Mesendoderm (in vitro differentiated cells): ENCODE measurements at regions not wholly inside any gene's neighbourhood (a gene's known extent, or its start where the extent isn't known, plus 50 kb on each side); places are given as distances from the start of the nearest gene placed in this dataset.

Experiments used
- DNase-seq: peaks from one replicate; pipeline ENCODE4 v3.0.0; 2013
- H2AK5ac ChIP-seq: 2 replicates; pipeline ENCODE4 v1.6.1; 2013; ENCODE audit warnings: low read length, inconsistent platforms
- H2BK120ac ChIP-seq: 2 replicates; pipeline ENCODE4 v1.6.1; 2013; ENCODE audit warnings: low read depth, mild to moderate bottlenecking, low read length, moderate library complexity, mixed read lengths
- H2BK15ac ChIP-seq: replicated peaks from 2 replicates; pipeline ENCODE4 v1.6.1; 2013; ENCODE audit warnings: low read depth, mild to moderate bottlenecking, moderate library complexity
- H2BK5ac ChIP-seq: 2 replicates; pipeline ENCODE4 v1.6.1; 2013; ENCODE audit warnings: low read length, inconsistent platforms
- H3K18ac ChIP-seq: 2 replicates; pipeline ENCODE4 v1.6.1; 2013; ENCODE audit warnings: mild to moderate bottlenecking, low read length, mixed read lengths
- H3K23ac ChIP-seq: one replicate; pipeline ENCODE4 v1.6.1; 2013; ENCODE audit warnings: low read length
- H3K27ac ChIP-seq: 2 replicates; pipeline ENCODE4 v1.5.1; 2013; ENCODE audit warnings: low read depth, mild to moderate bottlenecking, inconsistent platforms, low read length, moderate library complexity
- H3K27me3 ChIP-seq: 2 replicates; pipeline ENCODE4 v1.6.1; 2013; ENCODE audit warnings: low read length, control low read depth, mild to moderate bottlenecking, inconsistent platforms; ENCODE audit not compliant: insufficient read depth, poor library complexity
- H3K36me3 ChIP-seq: 2 replicates; pipeline ENCODE4 v1.6.1; 2013; ENCODE audit warnings: low read length, inconsistent platforms; ENCODE audit not compliant: control insufficient read depth, insufficient read depth
- H3K4ac ChIP-seq: one replicate; pipeline ENCODE4 v1.6.1; 2013; ENCODE audit warnings: low read depth, mild to moderate bottlenecking, low read length, moderate library complexity
- H3K4me1 ChIP-seq: 2 replicates; pipeline ENCODE4 v1.6.1; 2013; ENCODE audit warnings: low read depth, low read length, inconsistent platforms; ENCODE audit not compliant: control insufficient read depth
- H3K4me2 ChIP-seq: 2 replicates; pipeline ENCODE4 v1.6.1; 2013; ENCODE audit warnings: low read length
- H3K4me3 ChIP-seq: 2 replicates; pipeline ENCODE4 v1.5.1; 2013; ENCODE audit warnings: mild to moderate bottlenecking, low read length
- H3K56ac ChIP-seq: one replicate; pipeline ENCODE4 v1.6.1; 2013; ENCODE audit warnings: low read length
- H3K79me1 ChIP-seq: 2 replicates; pipeline ENCODE4 v1.6.1; 2013; ENCODE audit warnings: low read length, inconsistent platforms
- H3K79me2 ChIP-seq: 2 replicates; pipeline ENCODE4 v1.6.1; 2013; ENCODE audit warnings: mild to moderate bottlenecking, low read length; ENCODE audit not compliant: control insufficient read depth, insufficient read depth
- H3K9ac ChIP-seq: 2 replicates; pipeline ENCODE4 v1.6.1; 2013; ENCODE audit warnings: low read length, inconsistent platforms
- H4K5ac ChIP-seq: one replicate; pipeline ENCODE4 v1.6.1; 2013; ENCODE audit warnings: low read length
- H4K8ac ChIP-seq: one replicate; pipeline ENCODE4 v1.6.1; 2013; ENCODE audit warnings: low read depth, mild to moderate bottlenecking, control low read depth, low read length, moderate library complexity
- WGBS: extraction: QIAGEN DNeasy Blood & Tissue Kit; methylation state at CpG from one replicate; pipeline ENCODE4 v1.1.7; 2013; ENCODE audit warnings: low lambda C conversion rate, missing lambda C conversion rate; ENCODE audit not compliant: insufficient coverage; ENCODE audit errors: extremely low coverage; 5-methylcytosine and 5-hydroxymethylcytosine counted together

- DNase-seq: peak; percentile 30
- Histone ChIP-seq H3K27me3 (no peaks in the 10 kb centered on the region), H2BK15ac (no peak overlapping the region), H3K79me1 (no peaks in the 10 kb centered on the region), H3K4me3 (no peak overlapping the region), H2BK5ac (peak overlapping the region; percentile 86), H3K23ac (peak overlapping the region; percentile 74), H3K79me2 (no peaks in the 10 kb centered on the region), H2BK120ac (no peak overlapping the region), H3K36me3 (no peaks in the 10 kb centered on the region), H3K9ac (peak overlapping the region; percentile 50), H3K4me1 (peaks cover 34% of the 10 kb centered on the region), H3K4ac (peak overlapping the region; percentile 6), H3K18ac (peak overlapping the region; percentile 34), H4K8ac (no peak overlapping the region), H3K27ac (no peak overlapping the region), H3K56ac (peak overlapping the region; percentile 77), H4K5ac (peak overlapping the region; percentile 29), H3K4me2 (no peak overlapping the region), H2AK5ac (peak overlapping the region; percentile 96)
- no CpG with 5 or more reads among the region's 16 CpGs for WGBS
These were observed 56.9 kb upstream of the FOXP4 start for GRCh38 chr6:41489120-41489851.

GRCh38 chr6:41492261-41492891, 53.8 kb upstream of the FOXP4 start:
- H3K4me3 ChIP-seq: no peak overlapping the region
- peaks cover 33% of the 10 kb centered on the region for H3K4me1 ChIP-seq
- DNase-seq: no peak
- peak overlapping the region; percentile 32 for H2BK5ac ChIP-seq
- no peak overlapping the region for H3K18ac ChIP-seq
- WGBS: no CpG with 5 or more reads among the region's 16 CpGs
- H2BK15ac ChIP-seq: no peak overlapping the region
- H3K4ac ChIP-seq: no peak overlapping the region
- H3K79me1 ChIP-seq: no peaks in the 10 kb centered on the region
- H4K5ac ChIP-seq: no peak overlapping the region
- H3K56ac ChIP-seq: peak overlapping the region; percentile 61
- no peaks in the 10 kb centered on the region for H3K27me3 ChIP-seq
- no peak overlapping the region for H3K23ac ChIP-seq
- no peak overlapping the region for H3K27ac ChIP-seq
- H3K4me2 ChIP-seq: no peak overlapping the region
- no peak overlapping the region for H4K8ac ChIP-seq
- no peaks in the 10 kb centered on the region for H3K36me3 ChIP-seq
- peak overlapping the region; percentile 86 for H2AK5ac ChIP-seq
- H2BK120ac ChIP-seq: no peak overlapping the region
- H3K9ac ChIP-seq: no peak overlapping the region
- no peaks in the 10 kb centered on the region for H3K79me2 ChIP-seq

- Histone ChIP-seq H3K36me3 (no peaks in the 10 kb centered on the region), H2BK15ac (no peak overlapping the region), H2BK120ac (no peak overlapping the region), H3K4me1 (peaks cover 22% of the 10 kb centered on the region), H2AK5ac (peak overlapping the region; percentile 91), H3K79me1 (no peaks in the 10 kb centered on the region), H3K27me3 (no peaks in the 10 kb centered on the region), H3K18ac (peak overlapping the region; percentile 57), H2BK5ac (peak overlapping the region; percentile 93), H4K5ac (peak overlapping the region; percentile 42), H3K27ac (peak overlapping the region; percentile 9), H3K4me3 (no peak overlapping the region), H3K79me2 (no peaks in the 10 kb centered on the region), H3K9ac (peak overlapping the region; percentile 51), H3K56ac (peak overlapping the region; percentile 84), H4K8ac (no peak overlapping the region), H3K23ac (peak overlapping the region; percentile 72), H3K4me2 (no peak overlapping the region), H3K4ac (peak overlapping the region; percentile 46)
- DNase-seq: peak; percentile 57
- WGBS: no CpG with 5 or more reads among the region's 16 CpGs
These were observed 51.7 kb upstream of the FOXP4 start for GRCh38 chr6:41494212-41495110.
